Naive thymus-derived CD8-positive, alpha-beta T cell (primary cell): ENCODE measurements at regions not wholly inside any gene's neighbourhood (a gene's known extent, or its start where the extent isn't known, plus 50 kb on each side); places are given as distances from the start of the nearest gene placed in this dataset.

Source experiments
- ATAC-seq, 2 donors: fragments of 150-1000 bp; cut with Tn5 transposase in 1 of 2; sonication (Bioruptor Pico), chemical (Tn5 transposase) in 1 of 2; 1 replicate in 1 of 2; 2 replicates in 1 of 2; pipeline ENCODE4 v1.10.0; 2021; ENCODE audit warnings: mild to moderate bottlenecking in 2 of 2, moderate library complexity in 2 of 2
- POLR2A ChIA-PET: fragments of 350-600 bp; sonication (Branson Sonifier 250); formaldehyde crosslinking; loops from one replicate; lab custom pipeline; 2021; ENCODE audit warnings: antibody characterized with exemption; lab: Charles Lee
- DNase-seq, 10 donors: peaks; one replicate each; pipeline versions ENCODE4 v3.0.0 to v3.0.0-alpha.2; 2020 to 2022
- H3K27ac Mint-ChIP-seq, 10 donors: one replicate each; pipeline ENCODE4 v1.8.0; 2020 to 2022; ENCODE audit warnings: mild to moderate bottlenecking in 10 of 10, mixed read lengths in 10 of 10, moderate library complexity in 4 of 10, inconsistent platforms in 1 of 10
- H3K27me3 Mint-ChIP-seq, 5 donors: one replicate each; pipeline ENCODE4 v1.8.0; 2021 to 2022; ENCODE audit warnings: mixed read lengths in 5 of 5
- H3K36me3 Mint-ChIP-seq, 3 donors: one replicate each; pipeline ENCODE4 v1.8.0; 2020 to 2022; ENCODE audit warnings: mixed read lengths in 3 of 3, mild to moderate bottlenecking in 2 of 3, inconsistent platforms in 1 of 3
- H3K4me1 Mint-ChIP-seq, 4 donors: one replicate each; pipeline ENCODE4 v1.8.0; 2021 to 2022; ENCODE audit warnings: mixed read lengths in 4 of 4
- H3K4me3 Mint-ChIP-seq, 10 donors: one replicate each; pipeline ENCODE4 v1.8.0; 2020 to 2022; ENCODE audit warnings: mild to moderate bottlenecking in 10 of 10, mixed read lengths in 10 of 10, moderate library complexity in 6 of 10, inconsistent platforms in 1 of 10
- H3K9me3 Mint-ChIP-seq, 9 donors: one replicate each; pipeline ENCODE4 v1.8.0; 2020 to 2022; ENCODE audit warnings: mixed read lengths in 9 of 9, mild to moderate bottlenecking in 3 of 9, inconsistent platforms in 1 of 9, moderate library complexity in 1 of 9

- POLR2A ChIA-PET, result no interaction called here
- DNase-seq (no peak), ATAC-seq (no peak)
- Mint-ChIP-seq H3K4me3 (no peak overlapping the region), H3K36me3 (no peaks in the 10 kb centered on the region), H3K9me3 (no peaks in the 10 kb centered on the region), H3K27me3 (peaks cover 2 to 25% (median 11%) of the 10 kb centered on the region in 5 donors), H3K27ac (no peak overlapping the region), H3K4me1 (no peaks in the 10 kb centered on the region)
These were observed 51.8 kb upstream of the ADGRA1 start for GRCh38 chr10:133035952-133036351.

GRCh38 chr10:133034762-133035161 is 53.0 kb upstream of the ADGRA1 start:
- DNase-seq (no peak), ATAC-seq (no peak)
- no peak overlapping the region for H3K27ac Mint-ChIP-seq
- H3K9me3 Mint-ChIP-seq, result no peaks in the 10 kb centered on the region
- POLR2A ChIA-PET, result no interaction called here
- no peaks in the 10 kb centered on the region for H3K36me3 Mint-ChIP-seq
- H3K4me1 Mint-ChIP-seq, result no peaks in the 10 kb centered on the region
- no peak overlapping the region for H3K4me3 Mint-ChIP-seq
- peaks cover 2 to 25% (median 8%) of the 10 kb centered on the region in 5 donors for H3K27me3 Mint-ChIP-seq

- Mint-ChIP-seq H3K4me1 (no peaks in the 10 kb centered on the region), H3K36me3 (no peaks in the 10 kb centered on the region), H3K9me3 (no peaks in the 10 kb centered on the region), H3K4me3 (no peak overlapping the region), H3K27me3 (peaks cover 2 to 25% (median 8%) of the 10 kb centered on the region in 5 donors), H3K27ac (no peak overlapping the region)
- POLR2A ChIA-PET, result no interaction called here
- DNase-seq (no peak), ATAC-seq (no peak)
These were observed 53.6 kb upstream of the ADGRA1 start for GRCh38 chr10:133034092-133034491.

- H3K4me3 Mint-ChIP-seq, result no peak overlapping the region
- no peaks in the 10 kb centered on the region for H3K9me3 Mint-ChIP-seq
- no peak for DNase-seq
- H3K36me3 Mint-ChIP-seq, result no peaks in the 10 kb centered on the region
- POLR2A ChIA-PET, result no interaction called here
- ATAC-seq, result no peak
- no peaks in the 10 kb centered on the region for H3K4me1 Mint-ChIP-seq
- H3K27me3 Mint-ChIP-seq, result peaks cover 2 to 22% (median 8%) of the 10 kb centered on the region in 5 donors
- H3K27ac Mint-ChIP-seq, result no peak overlapping the region
These were observed 54.0 kb upstream of the ADGRA1 start for GRCh38 chr10:133033742-133034048.

GRCh38 chr10:133032976-133033741 is 54.6 kb upstream of the ADGRA1 start:
- Mint-ChIP-seq H3K36me3 (no peaks in the 10 kb centered on the region), H3K27me3 (peaks cover 0 to 16% (median 8%) of the 10 kb centered on the region in 5 donors), H3K4me1 (no peaks in the 10 kb centered on the region), H3K9me3 (no peaks in the 10 kb centered on the region), H3K27ac (no peak overlapping the region), H3K4me3 (no peak overlapping the region)
- POLR2A ChIA-PET, result no interaction called here
- DNase-seq, result no peak
- no peak for ATAC-seq

- ATAC-seq, result no peak
- no peaks in the 10 kb centered on the region for H3K4me1 Mint-ChIP-seq
- POLR2A ChIA-PET, result no interaction called here
These were observed 55.5 kb upstream of the ADGRA1 start for GRCh38 chr10:133032231-133032630.

GRCh38 chr10:133031541-133032125 is 56.1 kb upstream of the ADGRA1 start:
- no peak overlapping the region for H3K27ac Mint-ChIP-seq
- POLR2A ChIA-PET, result no interaction called here
- H3K4me3 Mint-ChIP-seq, result no peak overlapping the region
- DNase-seq (no peak), ATAC-seq (no peak)
- H3K4me1 Mint-ChIP-seq, result no peaks in the 10 kb centered on the region
- no peaks in the 10 kb centered on the region for H3K9me3 Mint-ChIP-seq
- no peaks in the 10 kb centered on the region for H3K36me3 Mint-ChIP-seq
- H3K27me3 Mint-ChIP-seq, result peaks cover 2 to 25% (median 12%) of the 10 kb centered on the region in 5 donors

More at GRCh38 chr10:133032231-133032630, 55.5 kb upstream of the ADGRA1 start:
- Mint-ChIP-seq H3K4me3 (no peak overlapping the region), H3K27me3 (peaks cover 2 to 23% (median 12%) of the 10 kb centered on the region in 5 donors), H3K36me3 (no peaks in the 10 kb centered on the region), H3K9me3 (no peaks in the 10 kb centered on the region), H3K27ac (no peak overlapping the region)
- DNase-seq, result no peak

- DNase-seq (no peak), ATAC-seq (no peak)
- no peak overlapping the region for H3K27ac Mint-ChIP-seq
- H3K27me3 Mint-ChIP-seq, result peaks cover 2 to 31% (median 12%) of the 10 kb centered on the region in 5 donors
- no peaks in the 10 kb centered on the region for H3K9me3 Mint-ChIP-seq
- POLR2A ChIA-PET, result no interaction called here
- H3K36me3 Mint-ChIP-seq, result no peaks in the 10 kb centered on the region
- no peak overlapping the region for H3K4me3 Mint-ChIP-seq
- H3K4me1 Mint-ChIP-seq, result no peaks in the 10 kb centered on the region
These were observed 56.9 kb upstream of the ADGRA1 start for GRCh38 chr10:133030781-133031180.

- Mint-ChIP-seq H3K27me3 (peaks cover 4 to 32% (median 17%) of the 10 kb centered on the region in 5 donors), H3K36me3 (no peaks in the 10 kb centered on the region), H3K27ac (no peak overlapping the region), H3K9me3 (no peaks in the 10 kb centered on the region), H3K4me1 (no peaks in the 10 kb centered on the region), H3K4me3 (no peak overlapping the region)
- POLR2A ChIA-PET, result no interaction called here
- ATAC-seq (no peak), DNase-seq (no peak)
These were observed 57.6 kb upstream of the ADGRA1 start for GRCh38 chr10:133030126-133030525.

- no peak for ATAC-seq
- no peak overlapping the region for H3K27ac Mint-ChIP-seq
- H3K9me3 Mint-ChIP-seq, result no peaks in the 10 kb centered on the region
- H3K27me3 Mint-ChIP-seq, result peaks cover 4 to 30% (median 17%) of the 10 kb centered on the region in 5 donors
- H3K4me1 Mint-ChIP-seq, result no peaks in the 10 kb centered on the region
- no peak for DNase-seq
- POLR2A ChIA-PET, result no interaction called here
- H3K4me3 Mint-ChIP-seq, result no peak overlapping the region
- H3K36me3 Mint-ChIP-seq, result no peaks in the 10 kb centered on the region
These were observed 58.8 kb upstream of the ADGRA1 start for GRCh38 chr10:133028956-133029355.

- Mint-ChIP-seq H3K27ac (no peak overlapping the region), H3K4me1 (no peaks in the 10 kb centered on the region), H3K27me3 (peaks cover 4 to 29% (median 12%) of the 10 kb centered on the region in 5 donors), H3K4me3 (no peak overlapping the region), H3K36me3 (no peaks in the 10 kb centered on the region), H3K9me3 (no peaks in the 10 kb centered on the region)
- DNase-seq, result no peak
- ATAC-seq, result no peak
- POLR2A ChIA-PET, result no interaction called here
These were observed 59.6 kb upstream of the ADGRA1 start for GRCh38 chr10:133028158-133028557.

GRCh38 chr10:133027482-133027881 is 60.2 kb upstream of the ADGRA1 start:
- H3K27ac Mint-ChIP-seq, result no peak overlapping the region
- H3K4me1 Mint-ChIP-seq, result no peaks in the 10 kb centered on the region
- ATAC-seq (no peak), DNase-seq (no peak)
- H3K36me3 Mint-ChIP-seq, result no peaks in the 10 kb centered on the region
- peaks cover 4 to 29% (median 15%) of the 10 kb centered on the region in 5 donors for H3K27me3 Mint-ChIP-seq
- H3K9me3 Mint-ChIP-seq, result no peaks in the 10 kb centered on the region
- no peak overlapping the region for H3K4me3 Mint-ChIP-seq
- POLR2A ChIA-PET, result no interaction called here

GRCh38 chr10:133026726-133027395 is 60.9 kb upstream of the ADGRA1 start:
- Mint-ChIP-seq H3K4me3 (no peak overlapping the region), H3K27me3 (peaks cover 4 to 29% (median 12%) of the 10 kb centered on the region in 5 donors), H3K4me1 (no peaks in the 10 kb centered on the region), H3K27ac (no peak overlapping the region), H3K36me3 (no peaks in the 10 kb centered on the region), H3K9me3 (no peaks in the 10 kb centered on the region)
- no peak for DNase-seq
- POLR2A ChIA-PET, result no interaction called here
- no peak for ATAC-seq
